Lung (tissue), 11 donors: ENCODE measurements at regions not wholly inside any gene's neighbourhood (a gene's known extent, or its start where the extent isn't known, plus 50 kb on each side); places are given as distances from the start of the nearest gene placed in this dataset.

Source experiments
- ATAC-seq: fragments of 200-7000 bp; cut with Tn5 transposase; one replicate; pipeline ENCODE4 v1.9.1; 2020; ENCODE audit warnings: moderate number of reproducible peaks; ENCODE audit not compliant: insufficient read depth, low FRiP score
- DNase-seq, 3 donors: peaks; one replicate each; pipeline ENCODE4 v3.0.0-alpha.2; 2013 to 2017
- H3K27ac ChIP-seq, 2 donors: one replicate each; pipeline ENCODE4 v1.5.1; 2013; ENCODE audit warnings: mild to moderate bottlenecking in 2 of 2, moderate library complexity in 2 of 2, control low read depth in 1 of 2, inconsistent platforms in 1 of 2, low read depth in 1 of 2, low read length in 1 of 2
- H3K27me3 ChIP-seq, 3 donors: one replicate each; pipeline ENCODE4 v1.5.1; 2013; ENCODE audit warnings: low read length in 2 of 3; ENCODE audit not compliant: control insufficient read depth in 3 of 3, insufficient read depth in 3 of 3
- H3K36me3 ChIP-seq, 4 donors: one replicate each; pipeline ENCODE4 v1.5.1; 2013; ENCODE audit warnings: low read length in 4 of 4, mild to moderate bottlenecking in 1 of 4, moderate library complexity in 1 of 4; ENCODE audit not compliant: control insufficient read depth in 4 of 4, insufficient read depth in 4 of 4
- H3K4me1 ChIP-seq, 5 donors: one replicate each; pipeline ENCODE4 v1.5.1; 2013; ENCODE audit warnings: low read length in 5 of 5, mild to moderate bottlenecking in 2 of 5, moderate library complexity in 1 of 5; ENCODE audit not compliant: control insufficient read depth in 5 of 5, insufficient read depth in 5 of 5
- H3K4me3 ChIP-seq: one replicate; pipeline ENCODE4 v1.5.1; 2013; ENCODE audit warnings: mild to moderate bottlenecking, control low read depth, moderate library complexity
- H3K9ac ChIP-seq, 2 donors: one replicate each; pipeline ENCODE4 v1.5.1; 2013; ENCODE audit warnings: low read length in 2 of 2, control low read depth in 1 of 2; ENCODE audit not compliant: insufficient read depth in 1 of 2
- H3K9me3 ChIP-seq, 4 donors: one replicate each; pipeline ENCODE4 v1.5.1; 2013; ENCODE audit warnings: low read length in 3 of 4, mild to moderate bottlenecking in 1 of 4, moderate library complexity in 1 of 4; ENCODE audit not compliant: control insufficient read depth in 4 of 4, insufficient read depth in 3 of 4
- CTCF ChIP-seq: IDR thresholded peaks from 2 replicates; pipeline ENCODE4 v1.5.1; 2012; ENCODE audit warnings: mild to moderate bottlenecking; ENCODE audit errors: control extremely low read depth, extremely low read depth
- WGBS, 2 donors: extraction: QIAGEN DNeasy Blood & Tissue Kit; methylation state at CpG; one replicate each; pipeline ENCODE4 v1.1.7; 2013; 5-methylcytosine and 5-hydroxymethylcytosine counted together
- donor health status: control.
- donor health status: control.
- donor health status: Bipolar disorder and iron deficiency.
- donor health status: healthy.
- donor health status: DM: yes; HTN: yes; CAD: no.

- no peak for DNase-seq
- ATAC-seq = no peak
- peaks cover 0 to 4% (median 0%) of the 10 kb centered on the region in 4 donors for H3K9me3 ChIP-seq
- no peak overlapping the region for H3K27ac ChIP-seq
- no peak overlapping the region for H3K4me3 ChIP-seq
- WGBS, 2 donors = 56 to 57% methylated on average over 6 of the region's 6 CpGs
- no peaks in the 10 kb centered on the region for H3K4me1 ChIP-seq
- H3K27me3 ChIP-seq = no peaks in the 10 kb centered on the region
- no peaks in the 10 kb centered on the region for H3K36me3 ChIP-seq
- H3K9ac ChIP-seq = no peak overlapping the region
- TF ChIP-seq CTCF = no peak
Measured at GRCh38 chr13:63541336-63541735, 2125.7 kb upstream of the PCDH20 start.

GRCh38 chr13:63540061-63540460, 2124.4 kb upstream of the PCDH20 start:
- Histone ChIP-seq H3K36me3 (no peaks in the 10 kb centered on the region), H3K4me1 (no peaks in the 10 kb centered on the region), H3K9me3 (peaks cover 0 to 4% (median 0%) of the 10 kb centered on the region in 4 donors), H3K9ac (no peak overlapping the region), H3K27ac (no peak overlapping the region), H3K4me3 (no peak overlapping the region), H3K27me3 (no peaks in the 10 kb centered on the region)
- 11 to 17% methylated on average over 1 of the region's 1 CpG for WGBS, 2 donors
- ATAC-seq (no peak), DNase-seq (no peak)
- no peak for TF ChIP-seq CTCF

GRCh38 chr13:63517371-63517770, 2101.7 kb upstream of the PCDH20 start:
- TF ChIP-seq CTCF = no peak
- H3K9me3 ChIP-seq = no peaks in the 10 kb centered on the region
- ATAC-seq = no peak

GRCh38 chr13:63516124-63516523, 2100.5 kb upstream of the PCDH20 start:
- 82 to 84% methylated on average over 1 of the region's 1 CpG for WGBS, 2 donors
- Histone ChIP-seq H3K27me3 (no peaks in the 10 kb centered on the region), H3K4me3 (no peak overlapping the region), H3K36me3 (no peaks in the 10 kb centered on the region), H3K9ac (no peak overlapping the region), H3K9me3 (peaks cover 0 to 2% (median 0%) of the 10 kb centered on the region in 4 donors), H3K27ac (no peak overlapping the region), H3K4me1 (peaks cover 0 to 4% (median 0%) of the 10 kb centered on the region in 5 donors)
- DNase-seq = no peak
- ATAC-seq = no peak
- TF ChIP-seq CTCF = no peak

More at GRCh38 chr13:63517371-63517770, 2101.7 kb upstream of the PCDH20 start:
- Histone ChIP-seq H3K27ac (no peak overlapping the region), H3K27me3 (no peaks in the 10 kb centered on the region), H3K4me3 (no peak overlapping the region), H3K9ac (no peak overlapping the region), H3K4me1 (peaks cover 0 to 4% (median 0%) of the 10 kb centered on the region in 5 donors), H3K36me3 (no peaks in the 10 kb centered on the region)
- 73 to 79% methylated on average over 9 of the region's 9 CpGs for WGBS, 2 donors
- DNase-seq = peak in 2 of 3 donors; percentile 50 to 77
